A673 (cell line): ENCODE measurements at regions not wholly inside any gene's neighbourhood (a gene's known extent, or its start where the extent isn't known, plus 50 kb on each side); places are given as distances from the start of the nearest gene placed in this dataset.

Experiments
- BruUV-seq: library from RNA; stranded (reverse); fragments of 400-500 nt; replicated peaks from 2 replicates; lab custom pipeline; 2021; lab: Mats Ljungman, UMichigan
- CTCF ChIA-PET: fragments of 300-600 bp; sonication (Branson Sonifier 250); formaldehyde crosslinking; loops from one replicate; lab custom pipeline; 2022; ENCODE audit warnings: antibody characterized with exemption; lab: Charles Lee
- POLR2A ChIA-PET: fragments of 300-600 bp; sonication (Branson Sonifier 250); formaldehyde crosslinking; loops from one replicate; lab custom pipeline; 2022; ENCODE audit warnings: antibody characterized with exemption; ENCODE audit not compliant: low non-redundant PET; lab: Charles Lee
- DNase-seq: peaks from one replicate; pipeline ENCODE4 v3.0.0-alpha.2; 2015; ENCODE audit warnings: low spot score
- H3K27ac ChIP-seq: fragments of 200-600 bp; sonication (generic); 2 replicates; pipeline ENCODE4 v1.5.1; 2016; ENCODE audit warnings: mixed run types, low read depth, mild to moderate bottlenecking, mixed read lengths, antibody characterized with exemption, low read length; ENCODE audit not compliant: poor library complexity, severe bottlenecking
- H3K27me3 ChIP-seq: fragments of 200-600 bp; sonication (generic); replicated peaks from 2 replicates; pipeline ENCODE4 v1.6.1; 2017; ENCODE audit warnings: mixed run types, low read depth, mild to moderate bottlenecking, mixed read lengths, antibody characterized with exemption, low read length; ENCODE audit not compliant: insufficient read depth, poor library complexity
- H3K36me3 ChIP-seq: fragments of 200-600 bp; sonication (generic); 2 replicates; pipeline ENCODE4 v1.6.1; 2016; ENCODE audit warnings: mixed run types, mild to moderate bottlenecking, mixed read lengths, antibody characterized with exemption, low read length; ENCODE audit not compliant: insufficient read depth, poor library complexity, severe bottlenecking
- H3K4me1 ChIP-seq: fragments of 200-600 bp; sonication (generic); 2 replicates; pipeline ENCODE4 v1.6.1; 2017; ENCODE audit warnings: mixed run types, mild to moderate bottlenecking, mixed read lengths, antibody characterized with exemption, low read length; ENCODE audit not compliant: insufficient read depth, poor library complexity, severe bottlenecking
- H3K4me3 ChIP-seq: fragments of 200-600 bp; sonication (generic); 2 replicates; pipeline ENCODE4 v1.5.1; 2016; ENCODE audit warnings: low read depth, mixed run types, mild to moderate bottlenecking, mixed read lengths, low read length; ENCODE audit not compliant: poor library complexity, severe bottlenecking
- H3K9me3 ChIP-seq: fragments of 200-600 bp; sonication (generic); 2 replicates; pipeline ENCODE4 v1.6.1; 2016; ENCODE audit warnings: mixed run types, low read depth, mild to moderate bottlenecking, mixed read lengths, antibody characterized with exemption, low read length; ENCODE audit not compliant: poor library complexity, severe bottlenecking
- EZH2 ChIP-seq: fragments of 200-600 bp; sonication (generic); IDR thresholded peaks from 2 replicates; pipeline ENCODE4 v1.6.1; 2017; ENCODE audit warnings: borderline replicate concordance, low read depth, mild to moderate bottlenecking, mixed read lengths, antibody characterized with exemption, low read length; ENCODE audit not compliant: poor library complexity, severe bottlenecking
- intact Hi-C: fragments of 100-400 bp; cut with micrococcal nuclease; formaldehyde crosslinking; loops from one replicate; pipeline ENCODE4 v1.10.0; 2022; ENCODE audit not compliant: unreplicated experiment
- TF ChIP-seq, protein P1 (sequence below): fragments of 300-800, 200-600 bp; sonication (generic); conservative IDR thresholded peaks from 2 replicates; pipeline ENCODE4 v1.5.1; 2017; ENCODE audit warnings: low read depth, mild to moderate bottlenecking, antibody characterized with exemption, low read length, moderate library complexity, mixed read lengths

DNA sequence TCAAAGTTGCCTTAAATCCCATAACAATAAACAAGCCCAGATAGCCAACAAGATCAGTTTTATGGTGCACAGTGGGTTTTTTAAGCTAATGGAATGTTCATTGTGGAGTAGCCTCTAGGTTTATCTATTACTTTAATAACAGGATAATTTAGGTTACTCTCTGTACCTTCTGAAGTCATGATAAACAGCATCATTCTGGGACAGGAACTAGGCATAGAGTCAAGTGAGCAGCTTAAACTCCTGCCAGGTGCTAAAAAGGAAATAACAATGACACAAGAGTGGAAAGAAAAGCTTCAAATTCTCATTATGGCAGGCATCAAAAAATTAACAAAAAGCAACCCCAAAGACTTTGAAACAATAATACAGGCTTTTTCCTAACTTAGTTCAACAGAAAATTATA, 228.8 kb downstream of the HACE1 start:
- TF ChIP-seq, protein P1, sequence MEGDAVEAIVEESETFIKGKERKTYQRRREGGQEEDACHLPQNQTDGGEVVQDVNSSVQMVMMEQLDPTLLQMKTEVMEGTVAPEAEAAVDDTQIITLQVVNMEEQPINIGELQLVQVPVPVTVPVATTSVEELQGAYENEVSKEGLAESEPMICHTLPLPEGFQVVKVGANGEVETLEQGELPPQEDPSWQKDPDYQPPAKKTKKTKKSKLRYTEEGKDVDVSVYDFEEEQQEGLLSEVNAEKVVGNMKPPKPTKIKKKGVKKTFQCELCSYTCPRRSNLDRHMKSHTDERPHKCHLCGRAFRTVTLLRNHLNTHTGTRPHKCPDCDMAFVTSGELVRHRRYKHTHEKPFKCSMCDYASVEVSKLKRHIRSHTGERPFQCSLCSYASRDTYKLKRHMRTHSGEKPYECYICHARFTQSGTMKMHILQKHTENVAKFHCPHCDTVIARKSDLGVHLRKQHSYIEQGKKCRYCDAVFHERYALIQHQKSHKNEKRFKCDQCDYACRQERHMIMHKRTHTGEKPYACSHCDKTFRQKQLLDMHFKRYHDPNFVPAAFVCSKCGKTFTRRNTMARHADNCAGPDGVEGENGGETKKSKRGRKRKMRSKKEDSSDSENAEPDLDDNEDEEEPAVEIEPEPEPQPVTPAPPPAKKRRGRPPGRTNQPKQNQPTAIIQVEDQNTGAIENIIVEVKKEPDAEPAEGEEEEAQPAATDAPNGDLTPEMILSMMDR, result no peak
- TF ChIP-seq EZH2, result no peak
- H3K27ac ChIP-seq, result no peak overlapping the region
- intact Hi-C loops, result no loop called here
- H3K36me3 ChIP-seq, result no peaks in the 10 kb centered on the region
- H3K4me3 ChIP-seq, result no peak overlapping the region
- peaks cover 7% of the 10 kb centered on the region for H3K9me3 ChIP-seq
- H3K27me3 ChIP-seq, result no peaks in the 10 kb centered on the region
- ChIA-PET CTCF (no interaction called here), POLR2A (no interaction called here)
- BruUV-seq, result no TSS peak
- DNase-seq, result no peak
- no peaks in the 10 kb centered on the region for H3K4me1 ChIP-seq

- no peaks in the 10 kb centered on the region for H3K27me3 ChIP-seq
- BruUV-seq, result no TSS peak
- H3K4me1 ChIP-seq, result no peaks in the 10 kb centered on the region
- no peaks in the 10 kb centered on the region for H3K36me3 ChIP-seq
- no peak for TF ChIP-seq EZH2
- TF ChIP-seq, protein P1, result no peak
- H3K27ac ChIP-seq, result no peak overlapping the region
- CTCF ChIA-PET, result no interaction called here
- POLR2A ChIA-PET, result no interaction called here
- intact Hi-C loops, result no loop called here
- no peak for DNase-seq
- peaks cover 7% of the 10 kb centered on the region for H3K9me3 ChIP-seq
- H3K4me3 ChIP-seq, result no peak overlapping the region
These were observed 229.2 kb downstream of the HACE1 start for GRCh38 chr6:104630522-104630921.

GRCh38 chr6:104629826-104630225, 229.9 kb downstream of the HACE1 start:
- Histone ChIP-seq H3K27me3 (no peaks in the 10 kb centered on the region), H3K9me3 (peaks cover 7% of the 10 kb centered on the region), H3K36me3 (no peaks in the 10 kb centered on the region), H3K4me3 (no peak overlapping the region), H3K4me1 (no peaks in the 10 kb centered on the region), H3K27ac (no peak overlapping the region)
- POLR2A ChIA-PET, result no interaction called here
- TF ChIP-seq EZH2, result no peak
- TF ChIP-seq, protein P1, result no peak
- BruUV-seq, result no TSS peak
- CTCF ChIA-PET, result no interaction called here
- no peak for DNase-seq
- intact Hi-C loops, result no loop called here
